ENCODE measurements at regions not wholly inside any gene's neighbourhood (a gene's known extent, or its start where the extent isn't known, plus 50 kb on each side); places are given as distances from the start of the nearest gene placed in this dataset.

GRCh38 chr4:152176627-152177214 is 359.2 kb downstream of the FBXW7 start:
- H3K9me3 Mint-ChIP-seq (ENCODE audit: low read depth) = no peaks in the 10 kb centered on the region
- H3K36me3 Mint-ChIP-seq (ENCODE audit: insufficient read depth) = no peaks in the 10 kb centered on the region
- no peak overlapping the region for H3K4me3 Mint-ChIP-seq (ENCODE audit: low read depth)
- H3K27me3 Mint-ChIP-seq = no peaks in the 10 kb centered on the region
- no peak for TF ChIP-seq CTCF (IDR thresholded peaks at IDR 0.05; ENCODE audit: unreplicated experiment)
- H3K4me1 Mint-ChIP-seq (ENCODE audit: low read depth) = no peaks in the 10 kb centered on the region
- DNase-seq (ENCODE audit: low spot score, unreplicated experiment) = no peak
- H3K27ac Mint-ChIP-seq = no peak overlapping the region

GRCh38 chr4:152175586-152175985 is 360.3 kb downstream of the FBXW7 start:
- H3K36me3 Mint-ChIP-seq (ENCODE audit: insufficient read depth) = no peaks in the 10 kb centered on the region
- no peaks in the 10 kb centered on the region for H3K27me3 Mint-ChIP-seq
- no peaks in the 10 kb centered on the region for H3K9me3 Mint-ChIP-seq (ENCODE audit: low read depth)
- no peak overlapping the region for H3K27ac Mint-ChIP-seq
- H3K4me1 Mint-ChIP-seq (ENCODE audit: low read depth) = no peaks in the 10 kb centered on the region
- H3K4me3 Mint-ChIP-seq (ENCODE audit: low read depth) = no peak overlapping the region
- no peak for DNase-seq (ENCODE audit: low spot score, unreplicated experiment)
- TF ChIP-seq CTCF (IDR thresholded peaks at IDR 0.05; ENCODE audit: unreplicated experiment) = no peak

GRCh38 chr4:152172146-152172545 is 363.7 kb downstream of the FBXW7 start:
- Mint-ChIP-seq H3K36me3 (ENCODE audit: insufficient read depth) (no peaks in the 10 kb centered on the region), H3K27ac (no peak overlapping the region), H3K4me3 (ENCODE audit: low read depth) (no peak overlapping the region), H3K27me3 (peaks cover 4% of the 10 kb centered on the region), H3K9me3 (ENCODE audit: low read depth) (no peaks in the 10 kb centered on the region), H3K4me1 (ENCODE audit: low read depth) (no peaks in the 10 kb centered on the region)
- no peak for TF ChIP-seq CTCF (IDR thresholded peaks at IDR 0.05; ENCODE audit: unreplicated experiment)
- no peak for DNase-seq (ENCODE audit: low spot score, unreplicated experiment)

- Mint-ChIP-seq H3K27ac (no peak overlapping the region), H3K4me1 (ENCODE audit: low read depth) (no peaks in the 10 kb centered on the region), H3K9me3 (ENCODE audit: low read depth) (no peaks in the 10 kb centered on the region), H3K36me3 (ENCODE audit: insufficient read depth) (no peaks in the 10 kb centered on the region), H3K27me3 (peaks cover 5% of the 10 kb centered on the region), H3K4me3 (ENCODE audit: low read depth) (no peak overlapping the region)
- no peak for DNase-seq (ENCODE audit: low spot score, unreplicated experiment)
- TF ChIP-seq CTCF (IDR thresholded peaks at IDR 0.05; ENCODE audit: unreplicated experiment) = no peak
Observed at GRCh38 chr4:152171556-152171955, 364.3 kb downstream of the FBXW7 start.

GRCh38 chr4:152169683-152170082 is 366.2 kb downstream of the FBXW7 start:
- no peak for TF ChIP-seq CTCF (IDR thresholded peaks at IDR 0.05; ENCODE audit: unreplicated experiment)

More at GRCh38 chr4:152169683-152170082, 366.2 kb downstream of the FBXW7 start:
- H3K9me3 Mint-ChIP-seq (ENCODE audit: low read depth) = no peaks in the 10 kb centered on the region
- no peak for DNase-seq (ENCODE audit: low spot score, unreplicated experiment)
- no peaks in the 10 kb centered on the region for H3K4me1 Mint-ChIP-seq (ENCODE audit: low read depth)
- peaks cover 9% of the 10 kb centered on the region for H3K27me3 Mint-ChIP-seq
- no peak overlapping the region for H3K4me3 Mint-ChIP-seq (ENCODE audit: low read depth)
- H3K36me3 Mint-ChIP-seq (ENCODE audit: insufficient read depth) = no peaks in the 10 kb centered on the region
- no peak overlapping the region for H3K27ac Mint-ChIP-seq

All from progenitor cell of endocrine pancreas (in vitro differentiated cells).